HG02571 (cell line): ENCODE measurements at regions not wholly inside any gene's neighbourhood (a gene's known extent, or its start where the extent isn't known, plus 50 kb on each side); places are given as distances from the start of the nearest gene placed in this dataset.

ENCODE experiments used
- ATAC-seq: cut with Tn5 transposase; IDR thresholded peaks from one replicate; pipeline ENCODE4 v1.9.1; 2021; ENCODE audit warnings: mild to moderate bottlenecking, moderate library complexity; ENCODE audit not compliant: unreplicated experiment

GRCh38 chr14:61623927-61624326, 71.4 kb upstream of the HIF1A start:
- ATAC-seq, result no peak

GRCh38 chr14:61625165-61625564, 70.1 kb upstream of the HIF1A start:
- ATAC-seq, result no peak

- ATAC-seq, result no peak
Observed at GRCh38 chr14:61627612-61628011, 67.7 kb upstream of the HIF1A start.

DNA sequence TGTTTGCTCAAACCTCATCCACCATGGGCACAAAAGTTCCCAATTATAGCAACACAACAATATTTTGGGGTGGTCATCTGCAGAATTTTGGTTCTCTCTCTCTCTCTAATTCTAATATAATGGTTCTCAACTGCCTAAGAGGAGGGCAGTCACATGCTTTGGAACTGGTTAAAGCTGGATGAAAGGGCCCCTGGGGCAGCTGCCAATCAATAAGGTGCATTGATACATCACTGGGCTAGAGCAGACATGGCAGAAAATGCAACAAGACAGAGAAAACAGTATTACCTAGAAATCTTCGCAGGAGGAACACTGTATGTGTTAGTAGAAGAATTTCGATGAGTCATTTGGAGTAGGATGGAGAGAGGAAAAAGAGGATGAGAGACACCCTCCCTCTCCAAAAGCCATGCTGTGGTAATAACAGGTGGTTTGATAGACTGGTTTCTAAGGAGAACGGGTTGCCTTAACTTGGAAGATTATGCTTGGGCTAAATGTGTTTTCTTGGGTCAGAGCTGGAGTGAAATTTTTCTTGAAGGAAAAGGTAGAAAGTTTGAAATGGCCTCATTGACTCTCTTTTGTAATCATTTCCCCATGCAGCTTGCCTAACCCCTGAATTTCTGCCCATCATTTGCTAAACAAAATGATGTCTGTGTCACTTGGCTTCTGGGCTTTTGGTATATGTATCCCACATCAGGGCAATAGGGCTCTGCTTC, 67.1 kb upstream of the HIF1A start:
- ATAC-seq, result no peak

DNA sequence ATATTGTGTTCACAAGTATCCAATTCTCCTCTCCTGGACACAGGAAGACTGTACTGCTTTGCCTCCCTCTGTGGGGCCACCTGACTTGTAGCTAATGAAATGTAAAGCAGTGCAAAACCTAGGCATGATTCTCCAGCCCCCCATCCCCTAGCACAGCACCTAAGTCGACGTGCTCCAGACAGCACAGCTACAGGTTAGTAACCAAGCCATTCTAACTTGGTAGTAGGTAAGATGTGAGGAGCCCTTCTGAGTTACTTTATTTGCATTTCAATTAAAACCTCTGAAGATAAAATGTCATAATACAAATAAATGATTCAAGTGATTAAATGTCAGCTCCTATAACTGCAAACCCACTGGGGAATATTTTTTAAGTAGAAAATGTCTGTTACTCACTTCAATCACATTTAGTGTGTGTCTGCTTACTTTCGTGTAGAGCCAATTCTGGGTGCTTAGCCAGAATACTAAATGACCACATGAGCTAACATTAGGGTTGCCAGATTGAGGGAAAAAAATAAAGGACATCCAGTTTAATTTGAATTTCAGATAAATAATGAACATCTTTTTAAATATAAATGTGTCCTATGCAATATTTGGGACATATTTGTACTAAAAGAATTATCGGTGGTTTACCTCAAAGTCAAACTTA, 64.8 kb upstream of the HIF1A start:
- no peak for ATAC-seq

GRCh38 chr14:61631045-61631687, 64.1 kb upstream of the HIF1A start:
- no peak for ATAC-seq

DNA sequence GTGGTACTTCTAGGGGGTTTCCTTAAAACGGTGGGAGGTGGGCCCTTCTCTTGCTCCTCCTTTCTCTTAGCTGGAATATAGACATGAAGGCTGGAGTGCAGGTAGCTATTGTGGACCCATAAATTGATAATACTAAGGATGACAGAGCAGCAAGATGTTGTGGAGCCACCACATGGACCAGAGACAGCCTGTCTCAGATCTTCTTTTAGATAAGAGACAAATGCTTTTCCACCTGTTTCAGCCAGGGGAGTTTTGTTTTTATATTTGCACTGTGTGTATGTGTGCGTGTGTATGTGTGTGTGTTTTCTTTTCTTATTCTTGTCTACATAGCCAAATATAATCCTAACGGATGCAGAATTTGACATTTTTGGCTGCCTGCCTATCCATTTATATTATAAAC, 62.9 kb upstream of the HIF1A start:
- no peak for ATAC-seq

DNA sequence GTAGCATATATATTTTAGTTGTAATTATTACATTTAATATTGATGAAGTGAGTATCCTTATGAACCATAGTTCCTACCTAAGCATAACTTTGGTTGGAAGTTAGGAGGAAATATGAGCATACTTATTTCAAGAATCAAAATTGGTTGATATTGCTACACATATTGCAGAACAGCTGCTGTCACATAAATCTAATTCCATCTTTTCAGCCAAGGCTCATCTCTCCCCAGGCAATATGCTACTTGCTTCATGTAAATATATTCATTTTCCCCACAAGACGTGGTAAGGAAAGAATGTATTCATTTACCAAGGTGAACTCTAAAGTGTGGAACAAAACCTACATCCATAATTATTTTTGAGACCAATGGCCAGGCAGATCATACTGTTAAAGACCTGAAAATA, 62.5 kb upstream of the HIF1A start:
- ATAC-seq, result no peak

GRCh38 chr14:61636291-61636690, 59.0 kb upstream of the HIF1A start:
- ATAC-seq, result no peak

- ATAC-seq, result no peak
Observed at GRCh38 chr14:61636779-61637178, 58.5 kb upstream of the HIF1A start.

GRCh38 chr14:61638595-61639387, 56.5 kb upstream of the HIF1A start:
- ATAC-seq, result no peak

GRCh38 chr14:61640158-61641136, 54.9 kb upstream of the HIF1A start:
- ATAC-seq, result no peak

GRCh38 chr14:61641914-61642613, 53.2 kb upstream of the HIF1A start:
- no peak for ATAC-seq

DNA sequence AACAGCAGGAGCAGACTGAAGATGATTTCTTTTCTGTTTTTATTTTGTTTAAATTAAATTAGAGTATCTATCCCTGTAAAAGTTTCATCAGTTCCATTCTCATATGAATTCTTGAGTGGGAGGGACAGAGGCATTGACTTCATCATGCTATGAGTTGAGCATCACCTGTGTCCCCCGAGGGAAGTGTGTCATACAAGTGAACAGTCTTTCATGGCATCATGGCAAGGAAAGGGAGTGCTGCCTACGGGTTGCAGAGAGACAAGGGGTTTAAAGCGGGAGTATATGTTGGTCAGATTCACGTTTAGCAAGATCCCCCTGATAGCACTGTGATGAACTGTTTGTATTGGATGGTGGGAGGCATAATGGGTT, 52.7 kb upstream of the HIF1A start:
- no peak for ATAC-seq

DNA sequence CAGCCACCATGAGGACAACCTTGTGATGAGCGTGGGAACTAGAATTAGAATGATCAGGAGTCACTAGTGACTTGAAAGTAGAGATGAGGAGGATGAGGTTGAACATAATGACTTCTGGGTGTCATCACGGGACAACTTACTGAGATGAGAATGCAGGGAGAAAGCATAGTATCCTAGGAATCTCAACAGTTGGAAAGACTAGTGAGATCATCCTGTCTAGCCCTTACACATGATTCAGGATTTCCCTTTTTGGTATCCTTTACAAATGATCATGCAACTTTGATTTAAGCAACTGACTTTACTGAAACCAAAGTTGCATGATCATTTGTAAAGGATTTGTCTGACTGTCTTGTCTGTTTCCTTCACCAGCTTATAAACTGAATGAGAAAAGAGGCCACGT, 51.8 kb upstream of the HIF1A start:
- ATAC-seq, result no peak

DNA sequence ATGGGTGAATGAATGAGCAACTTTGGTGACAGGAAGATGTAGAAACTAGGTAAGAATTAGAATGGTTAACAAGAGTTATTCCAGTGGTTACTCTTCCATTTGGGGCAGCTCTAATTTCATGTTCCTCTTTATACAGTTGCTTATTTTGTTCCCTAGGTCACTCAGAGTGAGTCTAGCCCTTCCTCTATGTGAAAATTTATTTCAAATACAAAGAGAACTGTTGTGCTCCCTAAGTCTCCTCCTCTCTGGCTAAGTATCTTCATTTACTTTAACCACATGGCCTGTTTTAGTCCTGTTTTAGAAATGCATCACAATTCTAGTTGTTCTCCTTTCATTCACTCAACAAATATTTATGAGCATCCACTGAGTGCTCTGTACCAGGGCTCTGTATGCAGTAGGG, 51.1 kb upstream of the HIF1A start:
- no peak for ATAC-seq

GRCh38 chr14:61644834-61645233, 50.5 kb upstream of the HIF1A start:
- peak; percentile 81 for ATAC-seq

- ATAC-seq, result no peak
Observed at GRCh38 chr14:61645247-61645646, 50.1 kb upstream of the HIF1A start.
